ENCODE measurements at regions not wholly inside any gene's neighbourhood (a gene's known extent, or its start where the extent isn't known, plus 50 kb on each side); places are given as distances from the start of the nearest gene placed in this dataset.

- TF ChIP-seq KDM5A (IDR thresholded peaks at IDR 0.05) (no peak), MAFK (IDR thresholded peaks at IDR 0.05; ENCODE audit: partially characterized antibody) (no peak), POLR2A (IDR thresholded peaks at IDR 0.05; ENCODE audit: low read length) (no peak), SREBF2 (IDR thresholded peaks at IDR 0.05) (no peak), MYC (IDR thresholded peaks at IDR 0.05; ENCODE audit: borderline replicate concordance, low read length) (no peak), CTCF (IDR thresholded peaks at IDR 0.05) (no peak), EHMT2 (IDR thresholded peaks at IDR 0.05; ENCODE audit: low read depth) (no peak), JUN (IDR thresholded peaks at IDR 0.05) (no peak), PBX3 (IDR thresholded peaks at IDR 0.05) (no peak), EP300 (IDR thresholded peaks at IDR 0.05) (no peak), HDAC2 (IDR thresholded peaks at IDR 0.05) (no peak)
- TF ChIP-seq, protein P1, sequence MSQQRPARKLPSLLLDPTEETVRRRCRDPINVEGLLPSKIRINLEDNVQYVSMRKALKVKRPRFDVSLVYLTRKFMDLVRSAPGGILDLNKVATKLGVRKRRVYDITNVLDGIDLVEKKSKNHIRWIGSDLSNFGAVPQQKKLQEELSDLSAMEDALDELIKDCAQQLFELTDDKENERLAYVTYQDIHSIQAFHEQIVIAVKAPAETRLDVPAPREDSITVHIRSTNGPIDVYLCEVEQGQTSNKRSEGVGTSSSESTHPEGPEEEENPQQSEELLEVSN (IDR thresholded peaks at IDR 0.05; ENCODE audit: borderline replicate concordance, low read depth) = no peak
- TF ChIP-seq, protein P2, sequence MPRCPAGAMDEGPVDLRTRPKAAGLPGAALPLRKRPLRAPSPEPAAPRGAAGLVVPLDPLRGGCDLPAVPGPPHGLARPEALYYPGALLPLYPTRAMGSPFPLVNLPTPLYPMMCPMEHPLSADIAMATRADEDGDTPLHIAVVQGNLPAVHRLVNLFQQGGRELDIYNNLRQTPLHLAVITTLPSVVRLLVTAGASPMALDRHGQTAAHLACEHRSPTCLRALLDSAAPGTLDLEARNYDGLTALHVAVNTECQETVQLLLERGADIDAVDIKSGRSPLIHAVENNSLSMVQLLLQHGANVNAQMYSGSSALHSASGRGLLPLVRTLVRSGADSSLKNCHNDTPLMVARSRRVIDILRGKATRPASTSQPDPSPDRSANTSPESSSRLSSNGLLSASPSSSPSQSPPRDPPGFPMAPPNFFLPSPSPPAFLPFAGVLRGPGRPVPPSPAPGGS (IDR thresholded peaks at IDR 0.05) = no peak
- TF ChIP-seq, protein P3, sequence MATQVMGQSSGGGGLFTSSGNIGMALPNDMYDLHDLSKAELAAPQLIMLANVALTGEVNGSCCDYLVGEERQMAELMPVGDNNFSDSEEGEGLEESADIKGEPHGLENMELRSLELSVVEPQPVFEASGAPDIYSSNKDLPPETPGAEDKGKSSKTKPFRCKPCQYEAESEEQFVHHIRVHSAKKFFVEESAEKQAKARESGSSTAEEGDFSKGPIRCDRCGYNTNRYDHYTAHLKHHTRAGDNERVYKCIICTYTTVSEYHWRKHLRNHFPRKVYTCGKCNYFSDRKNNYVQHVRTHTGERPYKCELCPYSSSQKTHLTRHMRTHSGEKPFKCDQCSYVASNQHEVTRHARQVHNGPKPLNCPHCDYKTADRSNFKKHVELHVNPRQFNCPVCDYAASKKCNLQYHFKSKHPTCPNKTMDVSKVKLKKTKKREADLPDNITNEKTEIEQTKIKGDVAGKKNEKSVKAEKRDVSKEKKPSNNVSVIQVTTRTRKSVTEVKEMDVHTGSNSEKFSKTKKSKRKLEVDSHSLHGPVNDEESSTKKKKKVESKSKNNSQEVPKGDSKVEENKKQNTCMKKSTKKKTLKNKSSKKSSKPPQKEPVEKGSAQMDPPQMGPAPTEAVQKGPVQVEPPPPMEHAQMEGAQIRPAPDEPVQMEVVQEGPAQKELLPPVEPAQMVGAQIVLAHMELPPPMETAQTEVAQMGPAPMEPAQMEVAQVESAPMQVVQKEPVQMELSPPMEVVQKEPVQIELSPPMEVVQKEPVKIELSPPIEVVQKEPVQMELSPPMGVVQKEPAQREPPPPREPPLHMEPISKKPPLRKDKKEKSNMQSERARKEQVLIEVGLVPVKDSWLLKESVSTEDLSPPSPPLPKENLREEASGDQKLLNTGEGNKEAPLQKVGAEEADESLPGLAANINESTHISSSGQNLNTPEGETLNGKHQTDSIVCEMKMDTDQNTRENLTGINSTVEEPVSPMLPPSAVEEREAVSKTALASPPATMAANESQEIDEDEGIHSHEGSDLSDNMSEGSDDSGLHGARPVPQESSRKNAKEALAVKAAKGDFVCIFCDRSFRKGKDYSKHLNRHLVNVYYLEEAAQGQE (IDR thresholded peaks at IDR 0.05) = no peak
These were observed 72.4 kb upstream of the C1GALT1 start for GRCh38 chr7:7109934-7110333.

Measured in A549 (cell line).